HCT116 (cell line): ENCODE measurements at regions not wholly inside any gene's neighbourhood (a gene's known extent, or its start where the extent isn't known, plus 50 kb on each side); places are given as distances from the start of the nearest gene placed in this dataset.

ENCODE experiments used
- EGR1 ChIP-seq: IDR thresholded peaks from 2 replicates; pipeline ENCODE4 v1.6.1; 2012; ENCODE audit warnings: low read depth
- EZH2phosphoT487 ChIP-seq: fragments of 200-600 bp; IDR thresholded peaks from 2 replicates; pipeline ENCODE4 v1.6.1; 2018; ENCODE audit warnings: antibody characterized with exemption, borderline replicate concordance
- FOSL1 ChIP-seq: IDR thresholded peaks from 2 replicates; pipeline ENCODE4 v1.6.1; 2012; ENCODE audit warnings: low read depth
- SIN3A ChIP-seq: IDR thresholded peaks from 2 replicates; pipeline ENCODE4 v1.6.1; 2012; ENCODE audit warnings: low read depth
- SP1 ChIP-seq: IDR thresholded peaks from 2 replicates; pipeline ENCODE4 v1.6.1; 2012; ENCODE audit warnings: low read depth
- ZNF274 ChIP-seq: fragments of 200-500 bp; sonication (Bioruptor generic); IDR thresholded peaks from 2 replicates; pipeline ENCODE4 v1.6.1; 2014; ENCODE audit warnings: mild to moderate bottlenecking, low read depth, low read length, inconsistent platforms
- TF ChIP-seq, protein P1 (sequence below): IDR thresholded peaks from 2 replicates; pipeline ENCODE4 v1.6.1; 2012; ENCODE audit warnings: low read depth
- TF ChIP-seq, protein P2 (sequence below): IDR thresholded peaks from 2 replicates; pipeline ENCODE4 v1.6.1; 2012
- TF ChIP-seq, protein P3 (sequence below), 3 experiments: fragments of 200-600 bp in 1 of 3; sonication (generic) in 1 of 3; IDR thresholded peaks in 2 of 3; conservative IDR thresholded peaks in 1 of 3; 2 replicates each; pipeline ENCODE4 v1.5.1; 2012 to 2017; ENCODE audit warnings: low read depth in 2 of 3, low read length in 2 of 3, antibody characterized with exemption in 1 of 3, borderline replicate concordance in 1 of 3, control low read depth in 1 of 3, mild to moderate bottlenecking in 1 of 3, mixed read lengths in 1 of 3, mixed run types in 1 of 3, moderate library complexity in 1 of 3; ENCODE audit not compliant: insufficient read depth in 1 of 3

DNA sequence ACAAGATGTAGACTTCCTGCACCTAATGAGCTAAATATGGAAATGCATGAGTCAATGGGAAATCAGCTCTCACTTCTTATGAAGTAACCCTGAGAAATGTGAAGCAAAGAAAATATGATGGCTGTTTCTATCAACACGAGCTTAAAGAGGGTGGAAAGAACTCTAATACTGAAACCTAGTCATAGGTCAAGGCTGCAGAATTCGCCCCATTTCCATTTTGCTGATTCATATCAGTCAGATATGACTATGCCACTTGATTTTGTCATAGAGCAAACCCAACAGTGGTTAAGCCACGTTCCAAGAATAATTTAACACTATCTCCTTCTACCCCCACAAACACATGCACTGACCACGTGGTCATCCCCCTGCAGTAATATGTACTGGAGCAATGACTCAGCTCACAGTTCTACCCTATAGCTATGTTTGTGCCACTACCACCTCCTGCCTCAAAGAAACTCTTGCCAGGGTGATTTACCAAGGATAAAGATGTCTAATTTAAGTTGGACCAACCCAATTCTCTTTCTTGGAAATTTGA, 157.5 kb downstream of the TMTC3 start (continued):
- TF ChIP-seq, protein P1, sequence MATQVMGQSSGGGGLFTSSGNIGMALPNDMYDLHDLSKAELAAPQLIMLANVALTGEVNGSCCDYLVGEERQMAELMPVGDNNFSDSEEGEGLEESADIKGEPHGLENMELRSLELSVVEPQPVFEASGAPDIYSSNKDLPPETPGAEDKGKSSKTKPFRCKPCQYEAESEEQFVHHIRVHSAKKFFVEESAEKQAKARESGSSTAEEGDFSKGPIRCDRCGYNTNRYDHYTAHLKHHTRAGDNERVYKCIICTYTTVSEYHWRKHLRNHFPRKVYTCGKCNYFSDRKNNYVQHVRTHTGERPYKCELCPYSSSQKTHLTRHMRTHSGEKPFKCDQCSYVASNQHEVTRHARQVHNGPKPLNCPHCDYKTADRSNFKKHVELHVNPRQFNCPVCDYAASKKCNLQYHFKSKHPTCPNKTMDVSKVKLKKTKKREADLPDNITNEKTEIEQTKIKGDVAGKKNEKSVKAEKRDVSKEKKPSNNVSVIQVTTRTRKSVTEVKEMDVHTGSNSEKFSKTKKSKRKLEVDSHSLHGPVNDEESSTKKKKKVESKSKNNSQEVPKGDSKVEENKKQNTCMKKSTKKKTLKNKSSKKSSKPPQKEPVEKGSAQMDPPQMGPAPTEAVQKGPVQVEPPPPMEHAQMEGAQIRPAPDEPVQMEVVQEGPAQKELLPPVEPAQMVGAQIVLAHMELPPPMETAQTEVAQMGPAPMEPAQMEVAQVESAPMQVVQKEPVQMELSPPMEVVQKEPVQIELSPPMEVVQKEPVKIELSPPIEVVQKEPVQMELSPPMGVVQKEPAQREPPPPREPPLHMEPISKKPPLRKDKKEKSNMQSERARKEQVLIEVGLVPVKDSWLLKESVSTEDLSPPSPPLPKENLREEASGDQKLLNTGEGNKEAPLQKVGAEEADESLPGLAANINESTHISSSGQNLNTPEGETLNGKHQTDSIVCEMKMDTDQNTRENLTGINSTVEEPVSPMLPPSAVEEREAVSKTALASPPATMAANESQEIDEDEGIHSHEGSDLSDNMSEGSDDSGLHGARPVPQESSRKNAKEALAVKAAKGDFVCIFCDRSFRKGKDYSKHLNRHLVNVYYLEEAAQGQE, result no peak
- TF ChIP-seq SP1 (no peak; the same call in 1 of the 2 replicates), SIN3A (peak; percentile 36; the same call in 1 of the 2 replicates), EZH2phosphoT487 (no peak), FOSL1 (peak; percentile 59), EGR1 (0 out of 2 replicates have a peak, but pooled peaks have one; percentile 16), ZNF274 (no peak)
- TF ChIP-seq, protein P2, sequence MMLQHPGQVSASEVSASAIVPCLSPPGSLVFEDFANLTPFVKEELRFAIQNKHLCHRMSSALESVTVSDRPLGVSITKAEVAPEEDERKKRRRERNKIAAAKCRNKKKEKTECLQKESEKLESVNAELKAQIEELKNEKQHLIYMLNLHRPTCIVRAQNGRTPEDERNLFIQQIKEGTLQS, result peak; percentile 7; the same call in 1 of the 2 replicates
- TF ChIP-seq, protein P3, sequence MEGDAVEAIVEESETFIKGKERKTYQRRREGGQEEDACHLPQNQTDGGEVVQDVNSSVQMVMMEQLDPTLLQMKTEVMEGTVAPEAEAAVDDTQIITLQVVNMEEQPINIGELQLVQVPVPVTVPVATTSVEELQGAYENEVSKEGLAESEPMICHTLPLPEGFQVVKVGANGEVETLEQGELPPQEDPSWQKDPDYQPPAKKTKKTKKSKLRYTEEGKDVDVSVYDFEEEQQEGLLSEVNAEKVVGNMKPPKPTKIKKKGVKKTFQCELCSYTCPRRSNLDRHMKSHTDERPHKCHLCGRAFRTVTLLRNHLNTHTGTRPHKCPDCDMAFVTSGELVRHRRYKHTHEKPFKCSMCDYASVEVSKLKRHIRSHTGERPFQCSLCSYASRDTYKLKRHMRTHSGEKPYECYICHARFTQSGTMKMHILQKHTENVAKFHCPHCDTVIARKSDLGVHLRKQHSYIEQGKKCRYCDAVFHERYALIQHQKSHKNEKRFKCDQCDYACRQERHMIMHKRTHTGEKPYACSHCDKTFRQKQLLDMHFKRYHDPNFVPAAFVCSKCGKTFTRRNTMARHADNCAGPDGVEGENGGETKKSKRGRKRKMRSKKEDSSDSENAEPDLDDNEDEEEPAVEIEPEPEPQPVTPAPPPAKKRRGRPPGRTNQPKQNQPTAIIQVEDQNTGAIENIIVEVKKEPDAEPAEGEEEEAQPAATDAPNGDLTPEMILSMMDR (IDR thresholded peaks at IDR 0.05 in 2 of 3, conservative IDR thresholded peaks at IDR 0.05 in 1 of 3; ENCODE audit: borderline replicate concordance in 1 of 3, insufficient read depth in 1 of 3, low read depth in 2 of 3, low read length in 2 of 3), result no peak
- TF ChIP-seq, all 23 proteins: peak for 8
